ENCODE measurements at regions not wholly inside any gene's neighbourhood (a gene's known extent, or its start where the extent isn't known, plus 50 kb on each side); places are given as distances from the start of the nearest gene placed in this dataset.

GRCh38 chr6:43945768-43946080 lies 175.7 kb downstream of the VEGFA start:
- TF ChIP-seq SIN3A (IDR thresholded peaks at IDR 0.05; ENCODE audit: borderline replicate concordance, insufficient read depth, low read length) (no peak), REST (IDR thresholded peaks at IDR 0.05; ENCODE audit: insufficient read depth in 1 of 2, low read depth in 2 of 2, low read length in 2 of 2) (no peak)

Measured in PFSK-1 (cell line).